GM12891 (cell line): ENCODE measurements at regions not wholly inside any gene's neighbourhood (a gene's known extent, or its start where the extent isn't known, plus 50 kb on each side); places are given as distances from the start of the nearest gene placed in this dataset.

Source experiments
- PAX5 ChIP-seq: IDR thresholded peaks from 2 replicates; pipeline ENCODE4 v1.6.1; 2011; ENCODE audit warnings: low read length, moderate library complexity, mild to moderate bottlenecking; ENCODE audit not compliant: insufficient read depth, severe bottlenecking
- POLR2A ChIP-seq: IDR thresholded peaks from 2 replicates; pipeline ENCODE4 v1.6.1; 2011; ENCODE audit warnings: low read depth, low read length, control low read depth
- POLR2AphosphoS5 ChIP-seq: IDR thresholded peaks from 2 replicates; pipeline ENCODE4 v1.6.1; 2011; ENCODE audit warnings: low read depth, low read length, control low read depth
- SPI1 ChIP-seq: IDR thresholded peaks from 2 replicates; pipeline ENCODE4 v1.6.1; 2011; ENCODE audit warnings: low read depth, low read length, control low read depth
- TAF1 ChIP-seq: IDR thresholded peaks from 2 replicates; pipeline ENCODE4 v1.6.1; 2011; ENCODE audit warnings: low read depth, low read length, control low read depth

DNA sequence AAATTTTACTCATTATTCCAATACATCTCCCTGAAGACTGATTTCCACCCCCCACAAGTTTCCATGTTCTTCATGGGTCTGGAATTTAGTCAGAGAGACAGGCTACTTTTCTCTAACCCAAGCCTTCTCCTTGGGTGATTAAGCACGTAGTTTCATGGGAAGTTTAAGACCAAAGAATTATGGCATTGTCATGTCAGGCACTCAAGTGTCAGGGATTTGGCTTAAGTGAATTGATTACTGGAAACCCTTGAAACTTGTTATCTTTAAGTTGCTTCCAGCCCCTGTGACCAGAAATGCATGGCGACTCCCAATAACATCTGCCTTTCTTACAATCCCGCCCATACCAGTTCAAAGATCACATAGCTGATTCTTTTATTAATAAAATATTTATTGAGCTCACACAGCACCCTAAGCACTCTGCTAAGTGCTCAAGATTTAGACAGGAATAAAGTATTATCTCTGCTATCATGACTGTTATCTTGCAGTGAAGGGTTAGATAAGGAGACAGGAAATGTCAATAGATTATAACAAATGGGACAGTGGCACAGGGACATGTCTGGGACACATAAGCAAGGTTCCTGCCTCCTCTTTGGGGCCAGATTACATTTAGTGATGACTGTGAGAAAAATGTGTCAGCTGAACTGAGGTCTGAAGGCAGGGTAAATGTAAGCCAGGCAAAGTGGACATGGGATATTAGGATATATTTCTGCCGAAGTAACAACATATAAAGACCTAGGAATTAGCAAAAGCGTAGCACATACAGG, 241.2 kb upstream of the TNC start:
- TF ChIP-seq POLR2AphosphoS5, result no peak
- no peak for TF ChIP-seq POLR2A
- no peak for TF ChIP-seq SPI1
- TF ChIP-seq TAF1, result no peak
- TF ChIP-seq PAX5, result no peak
